A549 (cell line): ENCODE measurements at regions not wholly inside any gene's neighbourhood (a gene's known extent, or its start where the extent isn't known, plus 50 kb on each side); places are given as distances from the start of the nearest gene placed in this dataset.

Experiments
- ATAC-seq, 2 experiments: fragments of 200-7000 bp in 1 of 2; fragments of >200 bp in 1 of 2; cut with Nextera tagmentation in 1 of 2; cut with Tn5 transposase in 1 of 2; 3 replicates each; pipeline versions ENCODE4 v1.8.0 to v1.9.1; 2018 to 2020; ENCODE audit warnings: mild to moderate bottlenecking in 1 of 2, moderate library complexity in 1 of 2
- CTCF ChIA-PET: fragments of 300-600 bp; sonication (Branson Sonifier 250); formaldehyde crosslinking; extraction: SDS; loops from one replicate; lab custom pipeline; 2021; ENCODE audit warnings: antibody characterized with exemption, inconsistent platforms; lab: Yijun Ruan, JAX
- POLR2A ChIA-PET: fragments of 350-600 bp; formaldehyde crosslinking; extraction: SDS; loops from one replicate; lab custom pipeline; 2021; ENCODE audit warnings: antibody characterized with exemption, inconsistent platforms; lab: Yijun Ruan, JAX
- DNase-seq, 2 experiments: peaks; one replicate each; pipeline versions ENCODE4 v3.0.0 to v3.0.0-alpha.2; 2011 to 2016; ENCODE audit warnings: low read depth in 1 of 2, low spot score in 1 of 2
- FAIRE-seq: peaks from 2 replicates; lab custom pipeline; 2011; peaks lifted over from hg19 to GRCh38; lab: Jason Lieb, UNC
- H3K27ac ChIP-seq, 2 experiments: fragments of >200 bp; sonication (Bioruptor Twin); formaldehyde crosslinking; 3 replicates each; pipeline ENCODE4 v1.5.1; 2016 to 2017
- H3K4me1 ChIP-seq: fragments of >200 bp; sonication (Bioruptor Twin); formaldehyde crosslinking; 3 replicates; pipeline ENCODE4 v1.6.1; 2016
- H3K4me2 ChIP-seq: fragments of >200 bp; sonication (Bioruptor Twin); formaldehyde crosslinking; 3 replicates; pipeline ENCODE4 v1.6.1; 2016
- H3K4me3 ChIP-seq: fragments of >200 bp; sonication (Bioruptor Twin); formaldehyde crosslinking; 3 replicates; pipeline ENCODE4 v1.5.1; 2016
- H3K9me3 ChIP-seq: fragments of >200 bp; sonication (Bioruptor Twin); formaldehyde crosslinking; 3 replicates; pipeline ENCODE4 v1.6.1; 2016
- BHLHE40 ChIP-seq: IDR thresholded peaks from 2 replicates; pipeline ENCODE4 v1.6.1; 2012; ENCODE audit warnings: low read depth, low read length, inconsistent platforms
- CBX8 ChIP-seq: fragments of 200-600 bp; sonication (generic); IDR thresholded peaks from 2 replicates; pipeline ENCODE4 v1.6.1; 2016
- CHD2 ChIP-seq: fragments of 150-350 bp; IDR thresholded peaks from 2 replicates; pipeline ENCODE4 v1.6.1; 2014; ENCODE audit warnings: low read length; ENCODE audit not compliant: partially characterized antibody
- EP300 ChIP-seq, 2 experiments: fragments of >200 bp; sonication (Bioruptor Twin); formaldehyde crosslinking; IDR thresholded peaks; 2 replicates in 1 of 2; 3 replicates in 1 of 2; pipeline ENCODE4 v1.6.1; 2016 to 2017
- FOSB ChIP-seq: fragments of 250-450 bp; sonication (Bioruptor Pico); IDR thresholded peaks from 2 replicates; pipeline ENCODE4 v1.5.0; 2020; ENCODE audit warnings: mild to moderate bottlenecking, moderate library complexity
- FOSL2 ChIP-seq, 2 experiments: fragments of 450-650 bp in 1 of 2; fragments of >200 bp in 1 of 2; sonication (Bioruptor Twin) in 1 of 2; formaldehyde crosslinking; IDR thresholded peaks; 2 replicates each; pipeline versions ENCODE4 v1.5.0 to v1.6.1; 2016 to 2020; ENCODE audit warnings: mild to moderate bottlenecking in 1 of 2, moderate library complexity in 1 of 2
- HDAC2 ChIP-seq: fragments of 200-600 bp; sonication (generic); IDR thresholded peaks from 2 replicates; pipeline ENCODE4 v1.6.1; 2016
- HOXA7 ChIP-seq: fragments of 250-450 bp; sonication (Bioruptor Pico); IDR thresholded peaks from 2 replicates; pipeline ENCODE4 v1.5.0; 2020; ENCODE audit warnings: mild to moderate bottlenecking, moderate library complexity
- HOXB5 ChIP-seq: fragments of 250-450 bp; sonication (Bioruptor Pico); IDR thresholded peaks from 2 replicates; pipeline ENCODE4 v1.5.0; 2020; ENCODE audit warnings: mild to moderate bottlenecking, moderate library complexity
- KDM1A ChIP-seq: fragments of 200-600 bp; sonication (generic); IDR thresholded peaks from 2 replicates; pipeline ENCODE4 v1.6.1; 2016; ENCODE audit warnings: low read depth, mild to moderate bottlenecking
- MAZ ChIP-seq: fragments of 150-350 bp; IDR thresholded peaks from 2 replicates; pipeline ENCODE4 v1.6.1; 2014; ENCODE audit warnings: antibody characterized with exemption, low read depth, low read length, borderline replicate concordance
- MYC ChIP-seq: IDR thresholded peaks from 2 replicates; pipeline ENCODE4 v1.6.1; 2012; ENCODE audit warnings: mild to moderate bottlenecking, inconsistent platforms, low read length, improper control_type of control experiment, borderline replicate concordance
- NPAS2 ChIP-seq: fragments of 250-450 bp; sonication (Bioruptor Pico); IDR thresholded peaks from 2 replicates; pipeline ENCODE4 v1.8.0; 2022; ENCODE audit warnings: mild to moderate bottlenecking, moderate library complexity, borderline replicate concordance
- RNF2 ChIP-seq: fragments of 200-600 bp; sonication (generic); IDR thresholded peaks from 2 replicates; pipeline ENCODE4 v1.6.1; 2016; ENCODE audit warnings: low read depth, mild to moderate bottlenecking, antibody characterized with exemption, moderate library complexity, borderline replicate concordance
- SMC3 ChIP-seq: fragments of >200 bp; sonication (Bioruptor Twin); formaldehyde crosslinking; IDR thresholded peaks from 3 replicates; pipeline ENCODE4 v1.6.1; 2018; ENCODE audit warnings: inconsistent platforms
- SREBF2 ChIP-seq: fragments of 450-650 bp; IDR thresholded peaks from 2 replicates; pipeline ENCODE4 v1.6.1; 2014; ENCODE audit warnings: mild to moderate bottlenecking, moderate library complexity
- TFCP2L1 ChIP-seq: fragments of 250-450 bp; sonication (Bioruptor Pico); IDR thresholded peaks from 2 replicates; pipeline ENCODE4 v1.5.0; 2021; ENCODE audit warnings: mild to moderate bottlenecking
- USF2 ChIP-seq: fragments of 450-650 bp; IDR thresholded peaks from 2 replicates; pipeline ENCODE4 v1.6.1; 2014; ENCODE audit warnings: antibody characterized with exemption
- ZC3H11A ChIP-seq: fragments of 450-650 bp; IDR thresholded peaks from 2 replicates; pipeline ENCODE4 v1.6.1; 2014; ENCODE audit warnings: antibody characterized with exemption, mild to moderate bottlenecking
- ZFP36 ChIP-seq: fragments of 450-650 bp; IDR thresholded peaks from 2 replicates; pipeline ENCODE4 v1.6.1; 2014; ENCODE audit warnings: borderline replicate concordance; ENCODE audit not compliant: partially characterized antibody
- ZNF302 ChIP-seq: fragments of 250-450 bp; sonication (Bioruptor Pico); IDR thresholded peaks from 2 replicates; pipeline ENCODE4 v1.9.0; 2021; ENCODE audit warnings: inconsistent platforms, mild to moderate bottlenecking, moderate library complexity
- ZSCAN20 ChIP-seq: fragments of 250-450 bp; sonication (Bioruptor Pico); IDR thresholded peaks from 2 replicates; pipeline ENCODE4 v1.8.0; 2022; ENCODE audit warnings: mild to moderate bottlenecking, moderate library complexity
- WGBS: methylation state at CpG from one replicate; pipeline ENCODE4 v1.1.6; 2017; ENCODE audit errors: missing lambda C conversion rate; 5-methylcytosine and 5-hydroxymethylcytosine counted together
- TF ChIP-seq, protein P1 (sequence below): fragments of 250-450 bp; sonication (Bioruptor Pico); IDR thresholded peaks from 2 replicates; pipeline ENCODE4 v1.5.0; 2021; ENCODE audit warnings: mild to moderate bottlenecking, moderate library complexity, borderline replicate concordance
- TF ChIP-seq, protein P2 (sequence below): fragments of 200-600 bp; sonication (generic); IDR thresholded peaks from 2 replicates; pipeline ENCODE4 v1.6.1; 2016; ENCODE audit warnings: antibody characterized with exemption, mild to moderate bottlenecking, moderate library complexity

- Histone ChIP-seq H3K4me2 (no peak overlapping the region), H3K4me1 (no peaks in the 10 kb centered on the region), H3K4me3 (no peak overlapping the region), H3K9me3 (no peaks in the 10 kb centered on the region), H3K27ac (no peak overlapping the region)
- peak in 1 of 2 experiments; percentile 50; a peak in 1 of 6 replicates for ATAC-seq
- FAIRE-seq = no peak
- POLR2A ChIA-PET = no interaction called here
- TF ChIP-seq SMC3 (no peak), CHD2 (no peak), ZC3H11A (no peak), SREBF2 (no peak), HDAC2 (no peak), ZSCAN20 (CRISPR knock-in tag) (no peak)
- peak in 1 of 2 experiments; percentile 54 for DNase-seq
- 0% methylated on average over 2 of the region's 2 CpGs for WGBS
- CTCF ChIA-PET = no interaction called here
Measured at GRCh38 chr13:85997587-85997986, 198.4 kb upstream of the SLITRK6 start.

DNA sequence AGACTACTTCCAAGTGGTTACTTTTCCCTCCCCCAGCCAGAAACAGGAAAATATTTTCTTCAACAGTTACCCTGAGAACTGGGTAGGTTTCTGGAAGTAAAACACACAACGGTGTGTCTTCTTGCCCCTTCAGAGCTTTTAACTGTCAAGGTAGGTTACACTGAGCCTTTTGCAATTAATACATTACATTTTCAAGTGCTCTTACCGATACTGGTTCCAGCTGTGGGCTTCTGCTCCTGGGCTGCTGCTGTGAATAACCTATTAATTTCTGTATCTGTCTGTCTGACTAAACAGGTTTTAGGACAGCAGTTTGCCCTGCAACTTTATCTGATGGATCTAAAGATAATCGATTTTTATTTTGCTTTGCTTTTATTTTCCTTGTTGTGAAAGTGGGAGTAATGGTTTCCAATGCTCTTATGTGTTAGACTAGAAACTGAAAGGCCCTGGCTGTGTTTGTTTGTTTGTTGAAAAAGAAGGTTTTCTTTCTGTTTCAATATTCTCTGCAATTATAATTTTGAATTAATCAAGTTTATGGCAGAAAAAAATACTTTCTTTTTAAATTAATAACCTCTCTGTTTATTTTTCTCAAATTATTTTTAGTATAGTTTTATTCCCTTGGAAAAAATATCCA lies 196.7 kb upstream of the SLITRK6 start:
- Histone ChIP-seq H3K4me2 (peak overlapping the region; percentile 42; the same call in 2 of the 3 replicates), H3K4me1 (no peaks in the 10 kb centered on the region), H3K4me3 (no peak overlapping the region), H3K9me3 (no peaks in the 10 kb centered on the region), H3K27ac (no peak overlapping the region)
- DNase-seq (no peak), FAIRE-seq (no peak), ATAC-seq (no peak)
- TF ChIP-seq MAZ = no peak
- no peak for TF ChIP-seq CBX8
- TF ChIP-seq SREBF2 = no peak
- TF ChIP-seq BHLHE40 = no peak
- TF ChIP-seq NPAS2 (CRISPR knock-in tag) = no peak
- TF ChIP-seq HOXA7 (CRISPR knock-in tag) = no peak
- no peak for TF ChIP-seq USF2
- no peak for TF ChIP-seq ZFP36
- no peak for TF ChIP-seq MYC
- TF ChIP-seq, protein P1, sequence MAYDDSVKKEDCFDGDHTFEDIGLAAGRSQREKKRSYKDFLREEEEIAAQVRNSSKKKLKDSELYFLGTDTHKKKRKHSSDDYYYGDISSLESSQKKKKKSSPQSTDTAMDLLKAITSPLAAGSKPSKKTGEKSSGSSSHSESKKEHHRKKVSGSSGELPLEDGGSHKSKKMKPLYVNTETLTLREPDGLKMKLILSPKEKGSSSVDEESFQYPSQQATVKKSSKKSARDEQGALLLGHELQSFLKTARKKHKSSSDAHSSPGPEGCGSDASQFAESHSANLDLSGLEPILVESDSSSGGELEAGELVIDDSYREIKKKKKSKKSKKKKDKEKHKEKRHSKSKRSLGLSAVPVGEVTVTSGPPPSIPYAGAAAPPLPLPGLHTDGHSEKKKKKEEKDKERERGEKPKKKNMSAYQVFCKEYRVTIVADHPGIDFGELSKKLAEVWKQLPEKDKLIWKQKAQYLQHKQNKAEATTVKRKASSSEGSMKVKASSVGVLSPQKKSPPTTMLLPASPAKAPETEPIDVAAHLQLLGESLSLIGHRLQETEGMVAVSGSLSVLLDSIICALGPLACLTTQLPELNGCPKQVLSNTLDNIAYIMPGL (CRISPR knock-in tag) = no peak
- no peak for TF ChIP-seq ZNF302
- no peak for TF ChIP-seq HOXB5 (CRISPR knock-in tag)
- TF ChIP-seq FOSB (CRISPR knock-in tag) = no peak
- WGBS = 20% methylated on average over 3 of the region's 3 CpGs
- ChIA-PET POLR2A (no interaction called here), CTCF (no interaction called here)

GRCh38 chr13:85993567-85993966 lies 194.3 kb upstream of the SLITRK6 start:
- ATAC-seq (no peak), FAIRE-seq (no peak), DNase-seq (no peak)
- TF ChIP-seq EP300 (IDR thresholded peaks at IDR 0.05) (no peak), RNF2 (no peak), FOSL2 (IDR thresholded peaks at IDR 0.05) (no peak), FOSL2 (CRISPR knock-in tag; IDR thresholded peaks at IDR 0.05) (no peak), TFCP2L1 (no peak), KDM1A (no peak)
- TF ChIP-seq, protein P2, sequence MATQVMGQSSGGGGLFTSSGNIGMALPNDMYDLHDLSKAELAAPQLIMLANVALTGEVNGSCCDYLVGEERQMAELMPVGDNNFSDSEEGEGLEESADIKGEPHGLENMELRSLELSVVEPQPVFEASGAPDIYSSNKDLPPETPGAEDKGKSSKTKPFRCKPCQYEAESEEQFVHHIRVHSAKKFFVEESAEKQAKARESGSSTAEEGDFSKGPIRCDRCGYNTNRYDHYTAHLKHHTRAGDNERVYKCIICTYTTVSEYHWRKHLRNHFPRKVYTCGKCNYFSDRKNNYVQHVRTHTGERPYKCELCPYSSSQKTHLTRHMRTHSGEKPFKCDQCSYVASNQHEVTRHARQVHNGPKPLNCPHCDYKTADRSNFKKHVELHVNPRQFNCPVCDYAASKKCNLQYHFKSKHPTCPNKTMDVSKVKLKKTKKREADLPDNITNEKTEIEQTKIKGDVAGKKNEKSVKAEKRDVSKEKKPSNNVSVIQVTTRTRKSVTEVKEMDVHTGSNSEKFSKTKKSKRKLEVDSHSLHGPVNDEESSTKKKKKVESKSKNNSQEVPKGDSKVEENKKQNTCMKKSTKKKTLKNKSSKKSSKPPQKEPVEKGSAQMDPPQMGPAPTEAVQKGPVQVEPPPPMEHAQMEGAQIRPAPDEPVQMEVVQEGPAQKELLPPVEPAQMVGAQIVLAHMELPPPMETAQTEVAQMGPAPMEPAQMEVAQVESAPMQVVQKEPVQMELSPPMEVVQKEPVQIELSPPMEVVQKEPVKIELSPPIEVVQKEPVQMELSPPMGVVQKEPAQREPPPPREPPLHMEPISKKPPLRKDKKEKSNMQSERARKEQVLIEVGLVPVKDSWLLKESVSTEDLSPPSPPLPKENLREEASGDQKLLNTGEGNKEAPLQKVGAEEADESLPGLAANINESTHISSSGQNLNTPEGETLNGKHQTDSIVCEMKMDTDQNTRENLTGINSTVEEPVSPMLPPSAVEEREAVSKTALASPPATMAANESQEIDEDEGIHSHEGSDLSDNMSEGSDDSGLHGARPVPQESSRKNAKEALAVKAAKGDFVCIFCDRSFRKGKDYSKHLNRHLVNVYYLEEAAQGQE = no peak
- Histone ChIP-seq H3K4me1 (no peaks in the 10 kb centered on the region), H3K27ac (no peak overlapping the region), H3K4me3 (no peak overlapping the region), H3K9me3 (no peaks in the 10 kb centered on the region), H3K4me2 (no peak overlapping the region)
- ChIA-PET CTCF (no interaction called here), POLR2A (no interaction called here)
- WGBS = 74% methylated on average over 1 of the region's 1 CpG
